ENCODE measurements at regions not wholly inside any gene's neighbourhood (a gene's known extent, or its start where the extent isn't known, plus 50 kb on each side); places are given as distances from the start of the nearest gene placed in this dataset.

GRCh38 chr4:113828702-113829101, 67.2 kb upstream of the CAMK2D start:
- H4K20me1 ChIP-seq (ENCODE audit: insufficient read depth, low read length, poor library complexity, severe bottlenecking), result no peaks in the 10 kb centered on the region
- H3K4me2 ChIP-seq (ENCODE audit: low read depth, low read length, poor library complexity, severe bottlenecking), result no peak overlapping the region
- H3K27me3 ChIP-seq (ENCODE audit: insufficient read depth, low read length, poor library complexity, severe bottlenecking), result no peaks in the 10 kb centered on the region

GRCh38 chr4:113827285-113827684, 65.7 kb upstream of the CAMK2D start:
- H3K4me2 ChIP-seq (ENCODE audit: low read depth, low read length, poor library complexity, severe bottlenecking), result no peak overlapping the region
- no peak overlapping the region for H3K9ac ChIP-seq (ENCODE audit: low read depth, low read length, poor library complexity, severe bottlenecking)
- H3K79me2 ChIP-seq (ENCODE audit: insufficient read depth, low read length), result no peaks in the 10 kb centered on the region
- 0 out of 2 replicates have a peak, but pooled peaks cover 3% of the 10 kb centered on the region for H3F3A ChIP-seq (ENCODE audit: low read depth)
- no peaks in the 10 kb centered on the region for H3K9me2 ChIP-seq (replicated peaks; ENCODE audit: low read depth, low read length)
- H2AFZ ChIP-seq (ENCODE audit: low read length), result no peak overlapping the region
- no peak for TF ChIP-seq CTCF (conservative IDR thresholded peaks at IDR 0.05; ENCODE audit: low read length)
- TF ChIP-seq EZH2phosphoT487 (IDR thresholded peaks at IDR 0.05; ENCODE audit: borderline replicate concordance), result no peak
- H3K36me3 ChIP-seq (ENCODE audit: insufficient read depth, low read length), result no peaks in the 10 kb centered on the region
- H3K9me3 ChIP-seq (ENCODE audit: insufficient read depth, low read depth, low read length), result no peaks in the 10 kb centered on the region
- no peaks in the 10 kb centered on the region for H4K20me1 ChIP-seq (ENCODE audit: insufficient read depth, low read length, poor library complexity, severe bottlenecking)
- peaks cover 49% of the 10 kb centered on the region for H3K4me1 ChIP-seq (ENCODE audit: insufficient read depth, low read length, poor library complexity, severe bottlenecking)
- no peaks in the 10 kb centered on the region for H3K27me3 ChIP-seq (ENCODE audit: insufficient read depth, low read length, poor library complexity, severe bottlenecking)
- no peak overlapping the region for H3K4me3 ChIP-seq (ENCODE audit: low read length, poor library complexity, severe bottlenecking)

More at GRCh38 chr4:113828702-113829101, 67.2 kb upstream of the CAMK2D start:
- H3K79me2 ChIP-seq (ENCODE audit: insufficient read depth, low read length), result no peaks in the 10 kb centered on the region
- H2AFZ ChIP-seq (ENCODE audit: low read length), result no peak overlapping the region
- no peak overlapping the region for H3K4me3 ChIP-seq (ENCODE audit: low read length, poor library complexity, severe bottlenecking)
- H3K9me3 ChIP-seq (ENCODE audit: insufficient read depth, low read depth, low read length), result no peaks in the 10 kb centered on the region
- TF ChIP-seq CTCF (conservative IDR thresholded peaks at IDR 0.05; ENCODE audit: low read length) (no peak), EZH2phosphoT487 (IDR thresholded peaks at IDR 0.05; ENCODE audit: borderline replicate concordance) (no peak)
- H3K9me2 ChIP-seq (replicated peaks; ENCODE audit: low read depth, low read length), result no peaks in the 10 kb centered on the region
- no peaks in the 10 kb centered on the region for H3K36me3 ChIP-seq (ENCODE audit: insufficient read depth, low read length)
- H3K9ac ChIP-seq (ENCODE audit: low read depth, low read length, poor library complexity, severe bottlenecking), result no peak overlapping the region
- H3F3A ChIP-seq (ENCODE audit: low read depth), result peaks cover 3% of the 10 kb centered on the region; the same call in 1 of the 2 replicates
- peaks cover 60% of the 10 kb centered on the region for H3K4me1 ChIP-seq (ENCODE audit: insufficient read depth, low read length, poor library complexity, severe bottlenecking)

GRCh38 chr4:113826421-113826820, 64.9 kb upstream of the CAMK2D start:
- H4K20me1 ChIP-seq (ENCODE audit: insufficient read depth, low read length, poor library complexity, severe bottlenecking), result no peaks in the 10 kb centered on the region
- H3K79me2 ChIP-seq (ENCODE audit: insufficient read depth, low read length), result no peaks in the 10 kb centered on the region
- H3K4me1 ChIP-seq (ENCODE audit: insufficient read depth, low read length, poor library complexity, severe bottlenecking), result peaks cover 41% of the 10 kb centered on the region
- no peak overlapping the region for H3K4me2 ChIP-seq (ENCODE audit: low read depth, low read length, poor library complexity, severe bottlenecking)
- no peaks in the 10 kb centered on the region for H3K9me3 ChIP-seq (ENCODE audit: insufficient read depth, low read depth, low read length)
- 0 out of 2 replicates have a peak, but pooled peaks cover 3% of the 10 kb centered on the region for H3F3A ChIP-seq (ENCODE audit: low read depth)
- H2AFZ ChIP-seq (ENCODE audit: low read length), result no peak overlapping the region
- H3K9me2 ChIP-seq (replicated peaks; ENCODE audit: low read depth, low read length), result no peaks in the 10 kb centered on the region
- H3K9ac ChIP-seq (ENCODE audit: low read depth, low read length, poor library complexity, severe bottlenecking), result no peak overlapping the region
- no peaks in the 10 kb centered on the region for H3K36me3 ChIP-seq (ENCODE audit: insufficient read depth, low read length)
- no peak overlapping the region for H3K4me3 ChIP-seq (ENCODE audit: low read length, poor library complexity, severe bottlenecking)
- H3K27me3 ChIP-seq (ENCODE audit: insufficient read depth, low read length, poor library complexity, severe bottlenecking), result no peaks in the 10 kb centered on the region
- TF ChIP-seq EZH2phosphoT487 (IDR thresholded peaks at IDR 0.05; ENCODE audit: borderline replicate concordance) (no peak), CTCF (conservative IDR thresholded peaks at IDR 0.05; ENCODE audit: low read length) (no peak)

All from Loucy (cell line).